HCT116 (cell line): ENCODE measurements at regions not wholly inside any gene's neighbourhood (a gene's known extent, or its start where the extent isn't known, plus 50 kb on each side); places are given as distances from the start of the nearest gene placed in this dataset.

Experiments
- ATAC-seq: fragments of 200-7000 bp; cut with Tn5 transposase; 2 replicates; pipeline ENCODE4 v1.9.1; 2020; ENCODE audit warnings: mild to moderate bottlenecking, moderate library complexity
- BruUV-seq: library from RNA; stranded (reverse); fragments of 400-500 nt; replicated peaks from 2 replicates; lab custom pipeline; 2021; lab: Mats Ljungman, UMichigan
- CTCF ChIA-PET: fragments of 300-600 bp; sonication (Branson Sonifier 250); formaldehyde crosslinking; loops from one replicate; lab custom pipeline; 2021; ENCODE audit warnings: antibody characterized with exemption; lab: Charles Lee
- POLR2A ChIA-PET: fragments of 300-600, 350-600 bp; sonication (Branson Sonifier 250); formaldehyde crosslinking; loops from one replicate; lab custom pipeline; 2021; ENCODE audit warnings: antibody characterized with exemption; lab: Charles Lee
- RAD21 ChIA-PET, 2 experiments: fragments of 300-600 bp; sonication (Branson Sonifier 250); formaldehyde crosslinking; loops; one replicate each; lab custom pipeline; 2023; ENCODE audit warnings: low total read pairs in 2 of 2; ENCODE audit not compliant: uncharacterized antibody in 2 of 2, unreplicated experiment in 2 of 2, low non-redundant PET in 1 of 2; lab: Charles Lee
- DNase-seq: peaks from one replicate; pipeline ENCODE4 v3.0.0-alpha.2; 2010; ENCODE audit warnings: low read depth, low spot score
- H2AFZ ChIP-seq: fragments of 200-600 bp; shearing (Covaris generic), sonication (generic); 2 replicates; pipeline ENCODE4 v1.6.1; 2017; ENCODE audit warnings: low read depth, mixed run types, mixed read lengths, antibody characterized with exemption, low read length; ENCODE audit not compliant: poor library complexity, severe bottlenecking
- H3K27ac ChIP-seq: 2 replicates; pipeline ENCODE4 v1.5.1; 2012; ENCODE audit warnings: low read depth, low read length
- H3K27me3 ChIP-seq: fragments of 200-600 bp; sonication (generic); 2 replicates; pipeline ENCODE4 v1.6.1; 2016; ENCODE audit warnings: mixed run types, low read length, mixed read lengths; ENCODE audit not compliant: insufficient read depth
- H3K36me3 ChIP-seq, 2 experiments: fragments of 200-500 bp in 1 of 2; fragments of 200-600 bp in 1 of 2; sonication (Bioruptor generic) in 1 of 2; sonication (generic) in 1 of 2; 2 replicates each; pipeline versions ENCODE4 v1.5.1 to v1.6.1; 2014 to 2016; ENCODE audit warnings: low read length in 2 of 2, inconsistent platforms in 1 of 2, mixed read lengths in 1 of 2, mixed run types in 1 of 2; ENCODE audit not compliant: insufficient read depth in 2 of 2, control insufficient read depth in 1 of 2
- H3K4me1 ChIP-seq, 2 experiments: fragments of 200-600 bp in 1 of 2; sonication (generic) in 1 of 2; 2 replicates each; pipeline versions ENCODE4 v1.5.1 to v1.6.1; 2012 to 2017; ENCODE audit warnings: low read length in 2 of 2, inconsistent platforms in 1 of 2, mild to moderate bottlenecking in 1 of 2, mixed read lengths in 1 of 2, mixed run types in 1 of 2, moderate library complexity in 1 of 2; ENCODE audit not compliant: insufficient read depth in 2 of 2, control insufficient read depth in 1 of 2
- H3K4me2 ChIP-seq: fragments of 200-600 bp; sonication (generic); 2 replicates; pipeline ENCODE4 v1.6.1; 2017; ENCODE audit warnings: mixed run types, low read length, mixed read lengths
- H3K4me3 ChIP-seq, 2 experiments: fragments of 200-600 bp in 1 of 2; sonication (generic) in 1 of 2; replicated peaks in 1 of 2; 2 replicates each; pipeline ENCODE4 v1.5.1; 2011 to 2016; ENCODE audit warnings: low read length in 2 of 2, control low read depth in 1 of 2, low read depth in 1 of 2, mild to moderate bottlenecking in 1 of 2, mixed read lengths in 1 of 2, mixed run types in 1 of 2
- H3K79me2 ChIP-seq: fragments of 200-600 bp; sonication (generic); 2 replicates; pipeline ENCODE4 v1.6.1; 2017; ENCODE audit warnings: mild to moderate bottlenecking, mixed run types, low read length, moderate library complexity, mixed read lengths; ENCODE audit not compliant: insufficient read depth
- H3K9ac ChIP-seq: fragments of 200-600 bp; sonication (generic); 2 replicates; pipeline ENCODE4 v1.6.1; 2016; ENCODE audit warnings: low read length, mixed read lengths
- H3K9me2 ChIP-seq: fragments of 200-600 bp; sonication (generic), shearing (Covaris generic); 2 replicates; pipeline ENCODE4 v1.6.1; 2017; ENCODE audit warnings: mixed run types, mild to moderate bottlenecking, moderate library complexity; ENCODE audit not compliant: insufficient read depth
- H3K9me3 ChIP-seq, 2 experiments: fragments of 200-500 bp in 1 of 2; fragments of 200-600 bp in 1 of 2; sonication (Bioruptor generic) in 1 of 2; sonication (generic) in 1 of 2; 2 replicates each; pipeline ENCODE4 v1.6.1; 2014 to 2017; ENCODE audit warnings: low read length in 2 of 2, mixed read lengths in 2 of 2, inconsistent platforms in 1 of 2, low read depth in 1 of 2, mild to moderate bottlenecking in 1 of 2, mixed run types in 1 of 2, moderate library complexity in 1 of 2; ENCODE audit not compliant: control insufficient read depth in 1 of 2, insufficient read depth in 1 of 2
- H4K20me1 ChIP-seq: fragments of 200-600 bp; sonication (generic), shearing (Covaris generic); 2 replicates; pipeline ENCODE4 v1.6.1; 2017; ENCODE audit warnings: mixed run types, mild to moderate bottlenecking, moderate library complexity; ENCODE audit not compliant: insufficient read depth
- ATF3 ChIP-seq: IDR thresholded peaks from 2 replicates; pipeline ENCODE4 v1.6.1; 2012
- CBX3 ChIP-seq: IDR thresholded peaks from 2 replicates; pipeline ENCODE4 v1.6.1; 2012; ENCODE audit warnings: low read depth
- CTCF ChIP-seq, 3 experiments: fragments of 200-600 bp in 1 of 3; sonication (generic) in 1 of 3; IDR thresholded peaks in 2 of 3; conservative IDR thresholded peaks in 1 of 3; 2 replicates each; pipeline ENCODE4 v1.5.1; 2012 to 2017; ENCODE audit warnings: low read depth in 2 of 3, low read length in 2 of 3, antibody characterized with exemption in 1 of 3, borderline replicate concordance in 1 of 3, control low read depth in 1 of 3, mild to moderate bottlenecking in 1 of 3, mixed read lengths in 1 of 3, mixed run types in 1 of 3, moderate library complexity in 1 of 3; ENCODE audit not compliant: insufficient read depth in 1 of 3
- EGR1 ChIP-seq: IDR thresholded peaks from 2 replicates; pipeline ENCODE4 v1.6.1; 2012; ENCODE audit warnings: low read depth
- EZH2phosphoT487 ChIP-seq: fragments of 200-600 bp; IDR thresholded peaks from 2 replicates; pipeline ENCODE4 v1.6.1; 2018; ENCODE audit warnings: antibody characterized with exemption, borderline replicate concordance
- MAX ChIP-seq: IDR thresholded peaks from 2 replicates; pipeline ENCODE4 v1.6.1; 2012
- RAD21 ChIP-seq: IDR thresholded peaks from 2 replicates; pipeline ENCODE4 v1.6.1; 2012; ENCODE audit warnings: low read depth, mild to moderate bottlenecking
- REST ChIP-seq: IDR thresholded peaks from 2 replicates; pipeline ENCODE4 v1.6.1; 2012; ENCODE audit warnings: low read depth
- TCF7L2 ChIP-seq: IDR thresholded peaks from 2 replicates; pipeline ENCODE4 v1.7.0; 2011; ENCODE audit warnings: borderline replicate concordance, inconsistent platforms; ENCODE audit not compliant: insufficient read depth, insufficient read length; ENCODE audit errors: extremely low read depth
- YY1 ChIP-seq: IDR thresholded peaks from 2 replicates; pipeline ENCODE4 v1.6.1; 2011; ENCODE audit warnings: low read length, low read depth, moderate library complexity, mild to moderate bottlenecking; ENCODE audit not compliant: insufficient replicate concordance; ENCODE audit errors: extremely low read depth
- intact Hi-C: fragments of 100-400 bp; cut with micrococcal nuclease; formaldehyde crosslinking; loops from 2 replicates; pipeline ENCODE4 v1.10.0; 2022

- BruUV-seq, result no TSS peak
- no peaks in the 10 kb centered on the region for H3K9me2 ChIP-seq
- H3K79me2 ChIP-seq, result no peaks in the 10 kb centered on the region
- no peak for ATAC-seq
- no peak overlapping the region for H3K4me3 ChIP-seq
- H3K9me3 ChIP-seq, result no peaks in the 10 kb centered on the region
- CTCF ChIA-PET, result no interaction called here
- no peak overlapping the region for H3K9ac ChIP-seq
- H3K36me3 ChIP-seq, result no peaks in the 10 kb centered on the region
- intact Hi-C loops, result no loop called here
- H3K4me2 ChIP-seq, result no peak overlapping the region
- POLR2A ChIA-PET, result no interaction called here
- H4K20me1 ChIP-seq, result no peaks in the 10 kb centered on the region
- H2AFZ ChIP-seq, result no peak overlapping the region
- no peak for TF ChIP-seq REST
- no peak for TF ChIP-seq CBX3
- TF ChIP-seq ATF3, result no peak
- TF ChIP-seq CTCF (IDR thresholded peaks at IDR 0.05 in 2 of 3, conservative IDR thresholded peaks at IDR 0.05 in 1 of 3; ENCODE audit: borderline replicate concordance in 1 of 3, insufficient read depth in 1 of 3, low read depth in 2 of 3, low read length in 2 of 3), result no peak
- no peak for TF ChIP-seq MAX
- no peak for TF ChIP-seq YY1
- no peak for TF ChIP-seq TCF7L2
- TF ChIP-seq EZH2phosphoT487, result no peak
- TF ChIP-seq EGR1, result no peak
- TF ChIP-seq RAD21, result no peak
- H3K27me3 ChIP-seq, result no peaks in the 10 kb centered on the region
- no peak for DNase-seq
- H3K27ac ChIP-seq, result no peak overlapping the region
- RAD21 ChIA-PET, result no interaction called here
- no peaks in the 10 kb centered on the region for H3K4me1 ChIP-seq
Measured at GRCh38 chr13:31063772-31064171, 97.9 kb downstream of the HSPH1 start.
